Heart right ventricle (tissue), 16 donors: ENCODE measurements at regions not wholly inside any gene's neighbourhood (a gene's known extent, or its start where the extent isn't known, plus 50 kb on each side); places are given as distances from the start of the nearest gene placed in this dataset.
"Not testable (repeated sequence)": the region's sequence is repeated elsewhere in the genome, so short reads cannot be mapped to it uniquely, and the experiment has no call there.

Experiments
- ATAC-seq, 8 donors: fragments of 200-7000 bp; cut with Tn5 transposase; one replicate each; pipeline ENCODE4 v1.9.1; 2020; ENCODE audit warnings: mild to moderate bottlenecking in 8 of 8, moderate library complexity in 8 of 8, moderate number of reproducible peaks in 1 of 8
- DNase-seq, 2 donors: peaks; one replicate each; pipeline ENCODE4 v3.0.0-alpha.2; 2020
- H3K27ac ChIP-seq, 10 donors: fragments of 200-600 bp; sonication (generic) in 2 of 10; one replicate each; pipeline versions ENCODE4 v1.5.0 to v1.8.0; 2020 to 2022; ENCODE audit warnings: mild to moderate bottlenecking in 3 of 10
- H3K27me3 ChIP-seq, 7 donors: fragments of 200-600 bp; one replicate each; pipeline ENCODE4 v1.8.0; 2021 to 2022; ENCODE audit warnings: mild to moderate bottlenecking in 2 of 7
- H3K36me3 ChIP-seq, 9 donors: fragments of 200-600 bp; sonication (generic) in 1 of 9; one replicate each; pipeline versions ENCODE4 v1.5.0 to v1.8.0; 2020 to 2022; ENCODE audit warnings: mild to moderate bottlenecking in 2 of 9
- H3K4me1 ChIP-seq, 9 donors: fragments of 200-600 bp; sonication (generic) in 1 of 9; one replicate each; pipeline versions ENCODE4 v1.5.0 to v1.8.0; 2020 to 2022; ENCODE audit warnings: mild to moderate bottlenecking in 4 of 9
- H3K4me3 ChIP-seq, 10 donors: fragments of 200-600 bp; sonication (generic) in 2 of 10; one replicate each; pipeline versions ENCODE4 v1.5.0 to v1.8.0; 2020 to 2022; ENCODE audit warnings: mild to moderate bottlenecking in 7 of 10, moderate library complexity in 2 of 10
- H3K9me3 ChIP-seq, 11 donors: fragments of 200-600 bp in 10 of 11; sonication (generic) in 2 of 11; one replicate each; pipeline versions ENCODE4 v1.5.0 to v1.8.0; 2013 to 2022; ENCODE audit warnings: mild to moderate bottlenecking in 2 of 11, control low read depth in 1 of 11, moderate library complexity in 1 of 11
- CTCF ChIP-seq, 9 donors: fragments of 200-600 bp; sonication (generic) in 2 of 9; IDR thresholded peaks; one replicate each; pipeline versions ENCODE4 v1.5.0 to v1.8.0; 2021 to 2022; ENCODE audit warnings: antibody characterized with exemption in 9 of 9, mild to moderate bottlenecking in 5 of 9, moderate library complexity in 1 of 9
- WGBS, 2 donors: extraction: QIAGEN DNeasy Blood & Tissue Kit; methylation state at CpG; one replicate each; pipeline ENCODE4 v1.1.7; 2013; ENCODE audit warnings: inconsistent platforms in 1 of 2; 5-methylcytosine and 5-hydroxymethylcytosine counted together
- intact Hi-C, 10 donors: fragments of 100-400 bp; cut with DNase I; formaldehyde crosslinking; loops; one replicate each; pipeline versions ENCODE4 v1.11.1 to v1.14.2; 2022
- donor health status: Arrhythmogenic right ventricular cardiomyopathy.
- donor health status: ischemic (EF 13 %, LVEDD 7.1; RV severe dilation, severe dysfunction).
- donor health status: healthy with polysubstance abuse.
- donor health status: DM: no; HTN: yes; CAD: no.
- donor health status: DM: no; HTN: no; CAD: no.
- donor health status: ischemic (EF 25% LVEDD 6.9; RV normal size, moderate dysfunction).
- donor health status: ischemic (EF 25% LVEDD 5.7; RV mildly dilated, moderate dysfunction).
- donor health status: healthy.
- donor health status: DM: yes; HTN: yes; CAD: no.
- donor health status: Ischemic cardiomyopathy.
- donor health status: ischemic (EF 35%, LVEDD 5.7; RV mildly dilated, moderate dysfunction).
- donor health status: nonischemic (EF 11% LVEDD 7.7; RV severe dilation, severe dysfunction).
- donor health status: DM: yes; HTN: yes; CAD: no.
- donor health status: PGD.
- donor health status: ischemic (EF 29% LVEDD 5.4; RV normal size, mild dysfunction).
- donor health status: nonischemic (EF 23%, LVEDD 6.1; RV moderate dilation, normal function).

- intact Hi-C loops = no loop called here
- TF ChIP-seq CTCF (IDR thresholded peaks at IDR 0.05) = no peak
- Histone ChIP-seq H3K27me3 (no peaks in the 10 kb centered on the region), H3K36me3 (no peaks in the 10 kb centered on the region), H3K4me1 (no peaks in the 10 kb centered on the region), H3K4me3 (no peak overlapping the region), H3K9me3 (peaks cover 0 to 19% (median 2%) of the 10 kb centered on the region in 11 donors), H3K27ac (no peak overlapping the region)
- 40 to 49% methylated on average over 2 of the region's 2 CpGs for WGBS, 2 donors
- no peak for ATAC-seq
- no peak for DNase-seq
Observed at GRCh38 chr2:123783164-123783563, 241.9 kb upstream of the CNTNAP5 start.

GRCh38 chr2:123785332-123785731 is 239.8 kb upstream of the CNTNAP5 start:
- intact Hi-C loops = no loop called here

GRCh38 chr2:123791207-123791606 is 233.9 kb upstream of the CNTNAP5 start:
- no peak for DNase-seq
- H3K4me1 ChIP-seq = no peaks in the 10 kb centered on the region
- WGBS, 2 donors = 72 to 76% methylated on average over 4 of the region's 4 CpGs
- no peaks in the 10 kb centered on the region for H3K27me3 ChIP-seq
- no peak for TF ChIP-seq CTCF (IDR thresholded peaks at IDR 0.05)
- H3K4me3 ChIP-seq = no peak overlapping the region
- peaks cover 0 to 10% (median 0%) of the 10 kb centered on the region in 11 donors for H3K9me3 ChIP-seq
- intact Hi-C loops = no loop called here
- no peak overlapping the region for H3K27ac ChIP-seq
- ATAC-seq = no peak
- no peaks in the 10 kb centered on the region for H3K36me3 ChIP-seq

More at GRCh38 chr2:123785332-123785731, 239.8 kb upstream of the CNTNAP5 start:
- no peak for ATAC-seq
- Histone ChIP-seq H3K9me3 (peaks cover 0 to 19% (median 2%) of the 10 kb centered on the region in 11 donors), H3K27me3 (no peaks in the 10 kb centered on the region), H3K36me3 (no peaks in the 10 kb centered on the region), H3K4me3 (no peak overlapping the region), H3K4me1 (no peaks in the 10 kb centered on the region), H3K27ac (no peak overlapping the region)
- TF ChIP-seq CTCF (IDR thresholded peaks at IDR 0.05) = no peak
- 54 to 98% methylated on average over 1 of the region's 1 CpG for WGBS, 2 donors
- DNase-seq = no peak

GRCh38 chr2:123791684-123792083 is 233.4 kb upstream of the CNTNAP5 start:
- intact Hi-C loops = no loop called here

GRCh38 chr2:123804126-123804525 is 221.0 kb upstream of the CNTNAP5 start:
- H3K27me3 ChIP-seq, DNase-seq, H3K27ac ChIP-seq, H3K4me3 ChIP-seq, intact Hi-C loops, H3K4me1 ChIP-seq, H3K36me3 ChIP-seq, ATAC-seq: not testable (repeated sequence)
- 81 to 82% methylated on average over 6 of the region's 6 CpGs for WGBS, 2 donors
- H3K9me3 ChIP-seq = peaks cover 0 to 68% (median 9%) of the 10 kb centered on the region in 11 donors

More at GRCh38 chr2:123791684-123792083, 233.4 kb upstream of the CNTNAP5 start:
- Histone ChIP-seq H3K4me1 (no peaks in the 10 kb centered on the region), H3K4me3 (no peak overlapping the region), H3K27ac (no peak overlapping the region), H3K9me3 (peaks cover 0 to 9% (median 0%) of the 10 kb centered on the region in 11 donors), H3K36me3 (no peaks in the 10 kb centered on the region), H3K27me3 (no peaks in the 10 kb centered on the region)
- DNase-seq = no peak
- ATAC-seq = no peak
- TF ChIP-seq CTCF (IDR thresholded peaks at IDR 0.05) = no peak

- DNase-seq = not testable (repeated sequence)
Observed at GRCh38 chr2:123805746-123806145, 219.3 kb upstream of the CNTNAP5 start.

More at GRCh38 chr2:123805746-123806145, 219.3 kb upstream of the CNTNAP5 start:
- H3K27ac ChIP-seq, H3K36me3 ChIP-seq, intact Hi-C loops, ATAC-seq, H3K27me3 ChIP-seq, H3K4me3 ChIP-seq, H3K4me1 ChIP-seq: not testable (repeated sequence)
- H3K9me3 ChIP-seq = peaks cover 0 to 83% (median 17%) of the 10 kb centered on the region in 11 donors
- WGBS, 2 donors = 77 to 79% methylated on average over 3 of the region's 3 CpGs
